Tibial nerve (tissue), 4 donors: ENCODE measurements at regions not wholly inside any gene's neighbourhood (a gene's known extent, or its start where the extent isn't known, plus 50 kb on each side); places are given as distances from the start of the nearest gene placed in this dataset.

Source experiments
- DNase-seq, 2 donors: peaks; one replicate each; pipeline ENCODE4 v3.0.0-alpha.2; 2019; ENCODE audit warnings: low spot score in 2 of 2
- H3K27ac ChIP-seq, 4 donors: fragments of 200-600 bp; sonication (generic) in 3 of 4; one replicate each; pipeline ENCODE4 v1.5.1; 2017 to 2019; ENCODE audit warnings: mild to moderate bottlenecking in 1 of 4
- H3K27me3 ChIP-seq, 2 donors: fragments of 200-600 bp; sonication (generic) in 1 of 2; one replicate each; pipeline versions ENCODE4 v1.5.1 to v1.6.0; 2017 to 2019
- H3K36me3 ChIP-seq, 3 donors: fragments of 200-600 bp; sonication (generic); one replicate each; pipeline ENCODE4 v1.5.1; 2018 to 2019
- H3K4me1 ChIP-seq, 4 donors: fragments of 200-600 bp; sonication (generic) in 3 of 4; one replicate each; pipeline ENCODE4 v1.5.1; 2017 to 2019
- H3K4me3 ChIP-seq, 4 donors: fragments of 200-600 bp; sonication (generic) in 3 of 4; one replicate each; pipeline ENCODE4 v1.5.1; 2017 to 2019; ENCODE audit warnings: mild to moderate bottlenecking in 1 of 4, moderate library complexity in 1 of 4
- H3K9me3 ChIP-seq, 4 donors: fragments of 200-600 bp; sonication (generic) in 3 of 4; one replicate each; pipeline ENCODE4 v1.5.1; 2017 to 2019
- CTCF ChIP-seq, 5 experiments: fragments of 200-600 bp in 3 of 5; fragments of 450-650 bp in 2 of 5; sonication (generic) in 3 of 5; IDR thresholded peaks; one replicate each; pipeline ENCODE4 v1.5.1; 2016 to 2019; ENCODE audit warnings: antibody characterized with exemption in 5 of 5, mild to moderate bottlenecking in 3 of 5, moderate library complexity in 2 of 5
- EP300 ChIP-seq, 2 donors: sonication (generic); formaldehyde crosslinking; IDR thresholded peaks; one replicate each; pipeline ENCODE4 v1.6.1; 2017; ENCODE audit warnings: antibody characterized with exemption in 2 of 2, mild to moderate bottlenecking in 1 of 2
- POLR2A ChIP-seq, 2 donors: fragments of 450-650 bp; IDR thresholded peaks; one replicate each; pipeline ENCODE4 v1.6.1; 2017; ENCODE audit warnings: antibody characterized with exemption in 2 of 2, mild to moderate bottlenecking in 2 of 2, moderate library complexity in 2 of 2
- WGBS, 2 donors: methylation state at CpG; one replicate each; pipeline ENCODE4 v1.1.5; 2018; 5-methylcytosine and 5-hydroxymethylcytosine counted together

GRCh38 chr18:24878289-24878688, 417.9 kb downstream of the HRH4 start:
- Histone ChIP-seq H3K27ac (no peak overlapping the region), H3K4me3 (no peak overlapping the region), H3K27me3 (no peaks in the 10 kb centered on the region), H3K36me3 (no peaks in the 10 kb centered on the region), H3K9me3 (no peaks in the 10 kb centered on the region), H3K4me1 (peaks cover 0 to 4% (median 0%) of the 10 kb centered on the region in 4 donors)
- TF ChIP-seq EP300 (IDR thresholded peaks at IDR 0.05), result no peak
- peak; percentile 33 to 68 (median 35) for TF ChIP-seq CTCF (IDR thresholded peaks at IDR 0.05)
- TF ChIP-seq POLR2A (IDR thresholded peaks at IDR 0.05), result no peak
- DNase-seq, result peak in 1 of 2 donors; percentile 67
- 17% methylated on average over 4 of the region's 4 CpGs for WGBS, 2 donors

GRCh38 chr18:24885276-24885675, 424.8 kb downstream of the HRH4 start:
- Histone ChIP-seq H3K27me3 (no peaks in the 10 kb centered on the region), H3K4me3 (no peak overlapping the region), H3K36me3 (no peaks in the 10 kb centered on the region), H3K4me1 (no peaks in the 10 kb centered on the region), H3K27ac (no peak overlapping the region), H3K9me3 (no peaks in the 10 kb centered on the region)
- no peak for DNase-seq
- TF ChIP-seq POLR2A (IDR thresholded peaks at IDR 0.05) (no peak), EP300 (IDR thresholded peaks at IDR 0.05) (no peak), CTCF (IDR thresholded peaks at IDR 0.05) (no peak)
- 74 to 78% methylated on average over 2 of the region's 2 CpGs for WGBS, 2 donors

- WGBS, 2 donors, result 23 to 26% methylated on average over 2 of the region's 2 CpGs
- H3K27ac ChIP-seq, result no peak overlapping the region
- no peak overlapping the region for H3K4me3 ChIP-seq
- no peak for TF ChIP-seq CTCF (IDR thresholded peaks at IDR 0.05)
- H3K36me3 ChIP-seq, result no peaks in the 10 kb centered on the region
- H3K9me3 ChIP-seq, result no peaks in the 10 kb centered on the region
- no peak for DNase-seq
- no peaks in the 10 kb centered on the region for H3K4me1 ChIP-seq
- no peaks in the 10 kb centered on the region for H3K27me3 ChIP-seq
Measured at GRCh38 chr18:24894880-24895279, 434.4 kb downstream of the HRH4 start.

- Histone ChIP-seq H3K27me3 (no peaks in the 10 kb centered on the region), H3K9me3 (no peaks in the 10 kb centered on the region), H3K36me3 (no peaks in the 10 kb centered on the region), H3K4me3 (no peak overlapping the region), H3K27ac (no peak overlapping the region), H3K4me1 (no peaks in the 10 kb centered on the region)
- WGBS, 2 donors, result 85 to 94% methylated on average over 1 of the region's 1 CpG
- no peak for DNase-seq
- no peak for TF ChIP-seq EP300 (IDR thresholded peaks at IDR 0.05)
- no peak for TF ChIP-seq POLR2A (IDR thresholded peaks at IDR 0.05)
- TF ChIP-seq CTCF (IDR thresholded peaks at IDR 0.05), result no peak
Measured at GRCh38 chr18:24897461-24897860, 437.0 kb downstream of the HRH4 start.

GRCh38 chr18:24910221-24910620, 441.7 kb downstream of the ZNF521 start:
- peaks cover 0 to 3% (median 0%) of the 10 kb centered on the region in 4 donors for H3K4me1 ChIP-seq
- H3K27me3 ChIP-seq, result no peaks in the 10 kb centered on the region
- TF ChIP-seq POLR2A (IDR thresholded peaks at IDR 0.05) (no peak), EP300 (IDR thresholded peaks at IDR 0.05) (no peak), CTCF (IDR thresholded peaks at IDR 0.05) (no peak)
- peaks cover 0 to 8% (median 0%) of the 10 kb centered on the region in 4 donors for H3K9me3 ChIP-seq
- H3K27ac ChIP-seq, result no peak overlapping the region
- H3K4me3 ChIP-seq, result no peak overlapping the region
- DNase-seq, result no peak
- no peaks in the 10 kb centered on the region for H3K36me3 ChIP-seq
